HuH-7.5 (cell line): ENCODE measurements at regions not wholly inside any gene's neighbourhood (a gene's known extent, or its start where the extent isn't known, plus 50 kb on each side); places are given as distances from the start of the nearest gene placed in this dataset.
"Not testable (repeated sequence)": the region's sequence is repeated elsewhere in the genome, so short reads cannot be mapped to it uniquely, and the experiment has no call there.

Source experiments
- DNase-seq: peaks from one replicate; pipeline ENCODE4 v3.0.0; 2011; ENCODE audit warnings: low spot score

DNA sequence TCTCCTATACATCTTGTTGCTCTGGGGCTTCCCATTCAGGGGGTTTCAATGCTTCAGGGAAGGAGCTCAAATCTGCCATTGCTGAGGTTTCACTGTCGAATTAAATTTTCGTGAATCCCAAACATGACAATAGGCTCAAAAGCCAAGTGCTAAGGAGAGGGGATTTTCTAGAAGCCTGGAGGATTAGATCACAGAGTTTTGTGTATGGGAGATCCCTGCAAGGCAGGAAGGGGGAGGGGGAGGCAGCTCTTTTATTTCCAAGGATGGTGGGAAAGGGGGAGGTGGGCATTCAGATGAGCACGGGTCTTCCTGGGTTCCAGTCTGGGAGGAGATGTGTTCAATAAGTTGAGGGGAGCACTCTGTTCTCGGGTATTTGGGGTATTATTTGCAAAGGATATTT lies 69.9 kb upstream of the DLG1 start:
- DNase-seq = no peak

DNA sequence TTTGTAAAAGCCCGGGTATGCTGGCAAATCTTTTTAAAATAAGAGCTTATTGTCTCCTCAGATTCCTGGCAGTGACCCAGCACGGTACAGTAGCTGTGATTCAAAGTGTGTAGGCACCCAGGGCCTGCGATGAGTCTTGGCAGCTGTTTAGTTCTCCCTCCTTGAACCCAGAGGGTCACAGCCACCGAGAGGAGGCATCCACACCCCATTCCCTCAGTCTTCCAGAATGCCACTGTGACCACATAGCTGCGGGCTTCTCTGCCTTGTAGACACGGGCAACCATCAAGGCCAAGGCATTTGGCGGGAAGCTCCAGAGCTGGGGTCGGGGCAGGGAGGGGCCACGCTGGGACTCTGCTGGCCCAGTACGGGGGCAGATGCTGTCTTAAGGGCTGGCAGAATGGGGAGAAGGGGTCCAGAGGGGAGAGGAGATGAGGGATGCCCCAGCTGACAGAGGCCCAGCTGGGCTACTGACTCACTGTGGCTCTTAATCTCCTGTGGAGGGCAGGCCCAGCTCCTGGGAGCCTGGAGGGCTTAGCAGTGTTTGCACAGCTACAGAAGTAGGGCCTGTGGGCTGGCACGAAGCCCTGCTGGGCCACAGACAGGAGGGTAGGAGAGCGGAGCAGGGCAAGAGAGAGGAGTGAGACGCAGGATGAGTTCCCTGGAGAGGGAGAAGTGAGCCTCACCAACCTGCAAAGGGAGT lies 68.8 kb upstream of the DLG1 start:
- DNase-seq = no peak

DNA sequence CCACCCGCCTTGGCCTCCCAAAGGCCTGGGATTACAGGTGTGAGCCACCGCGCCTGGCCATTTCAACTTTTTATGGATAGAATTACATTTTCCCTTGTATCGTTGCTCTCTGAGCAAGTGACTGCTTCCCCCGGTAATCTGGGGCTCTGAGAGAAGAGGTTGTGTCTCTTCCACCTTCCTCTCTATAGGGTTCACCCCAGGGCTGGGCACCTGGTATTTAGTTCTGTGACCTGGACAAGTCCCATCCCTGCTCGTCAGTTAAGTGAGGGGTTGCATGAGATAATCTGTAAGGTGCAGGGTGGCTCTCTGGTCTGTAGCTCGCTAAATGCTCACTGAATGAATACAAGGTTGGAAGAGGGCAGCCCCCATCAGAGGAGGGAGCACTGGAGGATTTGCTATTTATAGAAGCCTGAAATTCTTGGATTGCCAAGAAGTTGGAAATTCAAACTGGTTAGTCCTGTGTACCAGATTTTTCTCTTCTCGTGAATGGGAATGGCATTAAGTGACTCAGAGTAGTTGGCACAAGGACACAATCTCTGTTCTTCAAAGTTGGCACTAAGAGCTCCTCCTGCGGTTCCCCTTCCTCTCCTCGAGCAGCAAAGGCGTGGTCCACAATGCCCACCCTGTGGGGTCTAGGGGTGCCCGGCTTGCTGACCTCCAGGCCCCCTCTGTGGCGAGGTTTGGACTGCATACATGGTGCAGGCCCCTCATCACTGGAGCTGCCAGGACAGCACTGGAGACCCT lies 68.1 kb upstream of the DLG1 start:
- no peak for DNase-seq

DNA sequence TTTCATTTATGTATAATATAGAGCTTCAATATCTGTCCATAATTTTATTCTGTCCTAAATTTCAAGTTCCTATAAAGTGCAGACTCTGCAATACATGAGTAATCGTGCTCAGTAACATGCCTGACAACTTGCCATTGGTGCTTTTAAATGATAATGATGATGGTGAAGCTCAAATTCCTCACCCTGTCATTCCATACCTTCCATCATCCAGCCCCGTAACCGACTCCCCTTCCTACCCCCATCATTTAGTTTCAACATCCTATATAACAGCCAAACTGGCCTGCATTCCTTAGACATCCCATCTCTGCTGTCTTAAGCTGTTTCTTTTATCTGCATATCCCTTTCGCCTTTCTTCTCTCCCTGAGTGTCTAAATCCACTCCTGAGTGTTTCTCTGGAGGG lies 67.2 kb upstream of the DLG1 start:
- DNase-seq = no peak

DNA sequence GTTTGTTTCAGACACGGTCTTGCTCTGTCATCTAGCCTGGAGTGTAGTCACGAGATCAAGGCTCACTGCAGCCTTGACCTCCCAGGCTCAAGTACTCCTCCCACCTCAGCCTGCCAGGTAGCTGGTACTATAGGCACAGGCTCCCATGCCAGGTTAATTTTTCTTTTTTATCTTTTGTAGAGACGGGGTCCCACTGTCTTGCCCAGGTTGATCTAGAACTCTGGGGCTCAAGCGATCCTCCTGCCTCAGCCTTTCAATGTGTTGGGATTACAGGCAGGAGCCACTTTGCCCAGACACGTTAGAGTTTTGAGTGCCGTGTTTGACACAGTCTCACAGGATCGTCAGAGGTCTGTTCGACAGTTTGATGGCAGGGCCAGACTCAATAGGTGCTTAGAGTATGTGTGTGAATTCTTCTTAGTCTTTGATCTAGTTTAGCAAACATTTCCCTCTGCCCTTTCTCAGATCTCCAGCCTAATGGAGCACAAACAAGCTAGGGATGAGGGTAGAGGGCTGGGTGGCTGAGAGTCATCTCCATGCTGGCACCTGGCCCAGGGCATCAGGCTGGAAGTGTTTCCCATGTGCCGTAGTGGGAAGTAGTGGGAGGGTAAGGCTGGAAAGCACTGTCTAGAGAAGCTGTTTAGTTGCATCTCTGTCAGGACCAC lies 66.1 kb upstream of the DLG1 start:
- DNase-seq = no peak

DNA sequence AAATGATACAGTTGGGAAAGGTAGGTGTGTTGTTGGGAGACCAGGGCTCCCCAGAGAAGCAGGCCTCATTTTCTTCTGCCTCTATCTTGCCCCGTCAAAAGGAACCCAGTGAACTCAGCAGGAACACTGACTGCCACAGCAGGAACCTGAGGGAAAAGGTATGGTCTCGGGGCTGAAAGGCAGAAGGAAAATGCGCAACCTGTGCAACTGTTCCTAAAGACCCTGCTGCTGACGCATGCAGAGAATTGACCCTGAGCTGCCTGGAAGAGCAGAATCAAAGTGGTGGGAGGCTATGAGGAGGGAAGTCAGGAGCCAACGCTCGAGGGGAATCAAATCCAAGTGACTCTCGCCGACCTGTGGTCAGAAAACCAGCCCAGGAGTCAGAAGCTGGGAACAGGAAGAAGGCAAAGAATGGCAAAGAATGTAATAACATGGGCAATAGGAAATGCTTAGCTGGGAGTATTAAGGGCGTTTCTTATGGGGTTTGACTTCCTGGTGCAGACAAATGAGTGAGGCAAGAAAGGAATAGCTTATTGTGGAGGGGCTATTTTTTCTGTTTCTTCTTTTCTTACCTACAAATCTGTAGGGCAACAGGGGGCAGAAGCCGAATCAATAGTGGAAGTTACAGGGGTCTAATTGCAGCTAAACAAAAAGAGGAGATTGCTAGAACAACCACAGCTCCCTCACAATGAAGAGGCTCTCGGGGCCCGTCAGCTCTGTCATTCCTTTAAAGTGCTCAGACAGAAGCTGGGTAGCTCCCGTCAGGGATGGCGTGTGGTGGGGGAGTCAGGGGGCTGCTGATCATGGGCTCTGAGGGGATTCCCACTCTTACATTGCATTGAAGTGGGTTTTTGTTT lies 65.4 kb upstream of the DLG1 start:
- DNase-seq = no peak

DNA sequence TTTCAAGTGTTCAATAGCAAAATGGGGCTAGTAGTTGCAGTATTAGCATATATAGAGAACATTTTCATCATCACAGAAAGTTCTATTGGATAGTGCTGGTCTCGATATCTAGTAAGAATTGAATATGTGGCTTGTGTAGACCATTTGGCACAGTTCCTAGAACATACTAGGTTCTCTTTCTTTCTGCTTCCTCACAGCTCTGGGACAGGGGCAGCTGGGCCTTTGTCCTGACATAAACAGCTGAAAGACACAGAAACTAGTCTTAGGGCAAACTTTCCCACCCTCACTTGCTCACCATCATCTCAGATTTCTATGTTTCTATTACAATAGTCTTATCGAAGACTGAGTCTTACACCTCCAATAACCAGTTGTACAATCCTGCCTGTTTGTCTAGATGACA lies 63.7 kb upstream of the DLG1 start:
- no peak for DNase-seq

DNA sequence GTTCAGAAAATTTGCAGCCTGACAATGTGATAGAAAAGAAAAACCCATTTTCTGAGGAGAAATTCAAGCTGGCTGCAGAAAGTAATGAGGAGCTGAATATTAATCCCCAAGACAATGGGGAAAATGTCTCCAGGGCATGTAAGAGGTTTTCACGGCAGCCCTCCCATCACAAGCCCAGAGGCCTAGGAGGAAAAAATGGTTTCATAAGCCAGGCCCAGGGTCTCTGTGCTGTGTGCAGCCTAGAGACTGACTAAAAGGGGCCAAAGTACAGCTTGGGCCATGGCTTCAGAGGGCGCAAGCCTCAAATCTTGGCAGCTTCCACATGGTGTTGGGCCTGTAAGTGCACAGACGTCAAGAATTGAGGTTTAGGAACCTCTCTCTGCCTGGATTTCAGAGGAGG lies 61.7 kb upstream of the DLG1 start:
- not testable (repeated sequence) for DNase-seq

DNA sequence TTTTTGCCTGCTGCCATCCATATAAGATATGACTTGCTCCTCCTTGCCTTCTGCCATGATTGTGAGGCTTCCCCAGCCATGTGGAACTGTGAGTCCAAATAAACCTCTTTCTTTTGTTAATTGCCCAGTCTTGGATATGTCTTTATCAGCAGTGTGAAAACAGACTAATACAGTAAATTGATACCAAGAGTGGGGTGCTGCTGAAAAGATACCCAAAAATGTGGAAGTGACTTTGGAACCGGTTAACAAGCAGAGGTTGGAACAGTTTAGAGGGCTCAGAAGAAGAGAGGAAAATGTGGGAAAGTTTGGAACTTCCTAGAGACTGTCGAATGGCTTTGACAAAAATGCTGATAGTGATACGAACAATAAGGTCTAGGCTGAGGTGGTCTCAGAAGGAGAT lies 61.1 kb upstream of the DLG1 start:
- DNase-seq = not testable (repeated sequence)

DNA sequence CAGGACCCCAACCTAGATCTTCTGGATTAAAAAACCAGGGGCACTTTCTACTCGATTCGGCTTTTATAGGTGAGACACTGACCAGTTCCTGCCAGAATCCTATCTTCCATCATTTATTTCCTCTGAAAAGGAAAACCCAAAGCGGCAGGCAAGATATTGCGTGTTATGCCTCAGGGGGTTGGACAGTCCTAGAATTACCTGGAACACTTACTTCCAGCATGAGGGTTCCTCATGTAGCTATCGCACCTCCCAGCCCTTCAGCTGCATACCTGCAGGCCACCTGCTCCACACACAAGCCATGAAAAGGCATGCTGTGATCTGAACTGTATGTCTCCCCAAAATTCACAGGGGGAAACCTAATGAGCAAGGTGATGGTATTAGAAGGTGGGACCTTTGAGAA lies 58.3 kb upstream of the DLG1 start:
- no peak for DNase-seq

DNA sequence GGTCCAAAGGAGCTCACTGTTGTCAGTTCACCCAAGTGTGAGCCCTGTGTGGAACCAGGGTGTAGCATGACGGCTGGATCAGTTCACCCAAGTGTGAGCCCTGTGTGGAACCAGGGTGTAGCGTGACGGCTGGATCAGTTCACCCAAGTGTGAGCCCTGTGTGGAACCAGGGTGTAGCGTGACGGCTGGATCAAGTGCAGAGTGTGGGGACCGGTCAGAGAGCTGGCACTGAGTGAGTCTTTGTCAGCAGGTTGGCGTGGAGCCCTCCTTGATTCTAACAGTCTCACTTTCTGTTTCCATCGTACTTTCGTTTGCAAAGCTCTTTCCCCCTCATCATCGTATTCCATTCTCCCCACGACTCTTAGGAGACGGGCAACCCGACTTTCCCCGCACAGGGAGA lies 57.9 kb upstream of the DLG1 start:
- DNase-seq = no peak

DNA sequence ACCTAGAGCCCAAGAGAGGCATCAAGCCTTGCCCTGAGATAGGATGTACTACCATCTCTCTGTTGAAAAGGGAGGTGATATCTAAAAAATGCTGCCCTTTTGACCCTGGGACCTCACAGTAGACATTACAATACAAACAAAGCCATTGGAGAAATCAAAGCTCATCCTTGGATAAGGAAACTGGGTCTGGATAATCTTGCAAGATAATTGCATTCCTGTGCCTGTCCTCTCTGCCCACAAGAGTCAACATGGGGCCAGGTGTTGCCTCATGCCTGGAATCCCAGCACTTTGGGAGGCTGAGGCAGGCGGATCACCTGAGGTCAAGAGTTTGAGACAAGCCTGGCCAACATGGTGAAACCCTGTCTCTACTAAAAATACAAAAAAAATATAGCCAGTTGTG lies 57.3 kb upstream of the DLG1 start:
- DNase-seq = no peak

DNA sequence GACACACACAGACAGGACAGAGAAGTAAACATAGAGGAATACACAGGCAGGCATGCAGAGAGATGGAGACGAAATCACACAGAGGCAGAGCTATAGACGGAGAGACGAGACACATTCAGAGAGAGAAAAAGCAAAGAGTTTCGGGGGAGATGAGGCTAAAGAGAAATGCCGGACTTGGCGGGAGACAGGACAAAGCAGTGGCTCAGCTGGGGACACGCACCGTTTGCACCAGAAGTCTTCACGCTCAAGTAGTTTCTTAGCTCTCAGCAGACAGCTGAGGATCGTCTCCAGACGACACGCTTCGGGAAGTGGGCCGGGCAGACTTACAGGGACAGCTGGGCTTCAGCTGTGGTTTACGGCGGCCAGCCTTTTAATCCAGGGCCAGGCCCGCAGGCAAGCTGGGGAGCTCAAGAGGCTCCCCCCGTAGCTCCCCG lies 56.2 kb upstream of the DLG1 start:
- DNase-seq = no peak

DNA sequence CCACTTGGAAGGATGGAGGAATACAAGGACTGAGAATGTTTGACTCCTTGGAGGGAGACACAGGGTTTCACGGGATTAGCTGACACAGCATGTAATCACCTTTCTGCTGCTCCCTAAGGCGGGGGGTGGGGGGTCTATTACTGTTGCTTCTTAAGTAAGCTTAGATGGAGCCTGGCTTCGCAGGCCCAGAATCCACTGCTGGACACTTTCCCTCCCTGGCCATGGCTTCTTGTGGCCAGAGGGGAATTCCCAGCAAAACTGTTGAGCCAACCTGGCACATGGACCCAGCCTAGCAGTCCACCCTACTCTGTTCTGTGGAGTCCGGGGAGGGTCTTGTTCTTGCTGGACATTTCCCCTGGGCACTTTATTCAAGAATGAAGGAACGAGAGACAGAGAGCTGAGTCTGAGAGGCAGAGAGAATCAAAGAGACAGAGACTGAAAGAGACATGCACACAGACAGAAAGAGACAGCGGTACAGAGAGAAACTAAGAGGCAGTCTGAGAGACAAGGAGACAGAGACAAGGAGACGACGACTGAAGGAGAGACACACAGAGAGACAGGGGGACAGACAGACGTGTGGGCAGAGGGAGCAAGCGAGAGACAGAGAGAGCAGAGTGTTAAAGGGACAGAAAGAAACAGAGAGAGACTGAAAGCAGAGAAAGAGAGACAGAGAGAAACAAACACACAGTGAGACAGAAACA lies 55.6 kb upstream of the DLG1 start:
- no peak for DNase-seq

DNA sequence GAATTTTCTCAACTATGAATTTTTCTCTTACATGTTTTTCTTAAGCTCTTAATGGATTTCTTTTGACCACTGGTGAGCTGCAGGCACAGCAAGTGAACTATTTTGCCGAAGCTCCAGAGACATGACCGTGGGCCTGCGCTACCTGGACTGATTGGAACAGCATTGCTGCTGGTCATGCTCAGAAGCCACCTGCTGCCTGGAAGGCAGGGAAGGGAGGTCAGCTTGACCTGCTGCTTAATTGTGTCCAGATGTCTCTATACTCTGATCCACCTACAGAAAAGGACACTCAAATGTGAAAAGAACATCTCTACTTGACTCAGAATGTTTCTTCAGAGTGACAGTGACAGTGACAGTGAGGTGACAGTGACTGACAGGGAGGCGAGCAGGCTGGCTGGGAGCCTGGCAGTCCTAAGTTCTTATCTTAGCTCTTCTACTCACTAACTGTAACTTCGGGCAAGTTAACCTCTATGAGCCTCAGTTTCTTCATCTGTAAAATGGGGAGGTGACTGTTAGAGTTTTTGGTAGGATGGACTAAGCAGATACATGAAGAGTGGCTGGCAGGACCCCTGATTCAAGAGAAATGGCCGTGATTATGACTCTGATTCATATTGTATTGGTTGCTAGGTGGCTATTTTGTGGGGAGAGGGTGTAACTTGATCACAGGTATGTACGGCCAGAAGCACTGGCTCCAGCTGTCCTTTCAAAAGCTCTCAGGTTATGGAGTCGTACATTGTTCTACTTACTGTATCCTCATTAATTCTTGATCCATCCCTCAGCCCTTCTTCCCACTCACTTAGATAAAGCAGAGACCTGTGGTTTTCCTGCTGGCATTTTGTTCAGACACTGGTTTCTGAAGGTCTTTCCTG lies 54.8 kb upstream of the DLG1 start:
- DNase-seq = no peak

DNA sequence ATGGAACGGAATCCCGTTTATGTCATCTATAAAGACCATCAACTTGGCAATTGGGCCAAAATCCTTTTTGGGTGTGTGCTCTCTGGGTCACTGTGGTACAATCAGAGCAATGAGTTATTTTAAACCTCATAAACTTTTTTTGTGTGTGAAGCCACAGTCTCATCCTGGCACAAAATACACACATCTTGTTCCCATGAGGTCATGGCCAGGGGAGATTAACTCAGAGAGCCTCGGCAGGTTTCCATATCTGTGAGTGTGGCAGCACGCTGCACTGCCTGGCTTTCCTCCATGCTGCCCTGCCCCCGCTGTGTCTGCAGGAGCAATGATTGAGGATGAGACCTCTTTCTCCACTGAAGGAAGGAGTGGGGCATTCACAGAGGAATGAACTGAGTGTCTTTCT lies 54.0 kb upstream of the DLG1 start:
- DNase-seq = no peak

DNA sequence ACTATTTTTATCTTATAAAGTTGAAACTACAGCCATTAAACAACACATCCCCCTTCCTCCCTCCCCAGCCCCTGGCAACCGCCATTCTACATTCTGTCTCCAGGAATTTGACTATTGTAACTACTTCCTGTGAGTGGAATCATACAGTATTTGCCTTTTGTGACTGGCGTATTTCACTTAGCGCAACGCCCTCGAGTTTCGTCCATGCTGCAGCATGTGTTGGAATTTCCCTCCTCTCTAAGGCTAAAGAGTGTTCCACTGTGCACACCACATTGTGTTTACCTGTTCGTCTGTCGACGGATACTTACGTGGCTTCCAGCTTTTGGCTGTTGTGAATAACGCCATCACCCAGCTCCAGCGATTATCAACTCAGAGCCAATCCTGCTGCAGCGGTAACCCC lies 52.0 kb upstream of the DLG1 start:
- DNase-seq = no peak

DNA sequence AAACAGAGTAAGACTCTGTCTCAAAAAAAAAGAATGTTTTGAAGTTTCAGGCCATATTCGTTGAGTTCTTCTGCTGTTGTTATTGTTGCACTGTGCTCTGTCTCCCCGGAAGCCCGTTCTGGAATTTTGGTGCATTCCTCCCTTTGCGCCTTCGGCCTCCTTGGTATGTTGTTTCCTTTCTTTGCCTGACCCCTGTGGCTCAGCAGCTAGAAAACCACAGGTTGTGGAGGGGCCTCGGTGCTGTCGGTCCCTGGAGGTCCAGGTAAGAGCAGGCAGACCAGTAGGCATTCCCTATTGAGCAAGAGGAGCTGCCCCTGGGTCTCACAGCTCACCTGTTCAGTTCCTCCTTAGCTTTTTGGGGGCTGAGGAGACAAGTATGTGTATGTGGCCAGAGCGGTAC lies 51.0 kb upstream of the DLG1 start:
- no peak for DNase-seq
